SKM-1 (cell line): ENCODE measurements at regions not wholly inside any gene's neighbourhood (a gene's known extent, or its start where the extent isn't known, plus 50 kb on each side); places are given as distances from the start of the nearest gene placed in this dataset.
"Not testable (repeated sequence)": the region's sequence is repeated elsewhere in the genome, so short reads cannot be mapped to it uniquely, and the experiment has no call there.

Experiments
- DNase-seq: peaks from one replicate; lab custom pipeline; 2025; ENCODE audit not compliant: unreplicated experiment; lab: John Stamatoyannopoulos, UW

DNA sequence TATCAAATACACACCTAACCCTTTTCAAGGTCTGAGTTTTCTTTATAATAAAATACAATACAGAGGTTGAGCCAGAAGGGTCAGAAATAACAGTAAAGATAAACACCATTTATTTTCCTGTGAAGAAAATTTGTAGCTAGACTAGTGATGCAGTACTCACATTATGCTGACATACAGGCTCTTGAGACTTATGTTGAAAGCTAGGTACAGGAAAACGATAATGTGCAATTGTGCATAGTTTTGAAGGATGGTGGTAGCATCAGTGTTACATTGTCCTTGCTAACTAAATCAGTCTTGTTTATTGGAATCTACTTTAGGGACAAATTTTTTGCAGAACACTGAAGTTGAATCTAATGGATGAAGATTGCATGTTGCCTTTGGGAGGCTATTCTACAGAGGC is 1877.2 kb downstream of the PCDH7 start:
- no peak for DNase-seq

- no peak for DNase-seq
Measured at GRCh38 chr4:32601848-32602247, 1881.7 kb downstream of the PCDH7 start.

DNA sequence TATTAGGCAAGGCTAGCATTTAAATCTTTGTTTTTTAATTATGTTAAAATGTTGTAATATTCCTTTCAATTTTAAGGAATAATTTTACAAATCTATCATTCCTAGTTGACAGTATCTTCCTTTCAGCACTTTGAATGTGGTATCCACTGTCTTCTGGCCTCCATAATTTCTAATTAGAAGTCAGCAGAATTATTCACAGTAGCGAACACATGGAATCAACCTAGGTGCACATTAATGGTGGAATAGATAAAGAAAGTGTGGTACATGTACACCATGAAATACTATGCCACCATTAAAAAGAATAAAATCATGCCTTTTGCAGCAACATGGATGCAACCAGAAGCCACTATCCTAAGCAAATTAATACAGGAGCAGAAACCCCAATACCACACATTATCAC is 1887.8 kb downstream of the PCDH7 start:
- no peak for DNase-seq

DNA sequence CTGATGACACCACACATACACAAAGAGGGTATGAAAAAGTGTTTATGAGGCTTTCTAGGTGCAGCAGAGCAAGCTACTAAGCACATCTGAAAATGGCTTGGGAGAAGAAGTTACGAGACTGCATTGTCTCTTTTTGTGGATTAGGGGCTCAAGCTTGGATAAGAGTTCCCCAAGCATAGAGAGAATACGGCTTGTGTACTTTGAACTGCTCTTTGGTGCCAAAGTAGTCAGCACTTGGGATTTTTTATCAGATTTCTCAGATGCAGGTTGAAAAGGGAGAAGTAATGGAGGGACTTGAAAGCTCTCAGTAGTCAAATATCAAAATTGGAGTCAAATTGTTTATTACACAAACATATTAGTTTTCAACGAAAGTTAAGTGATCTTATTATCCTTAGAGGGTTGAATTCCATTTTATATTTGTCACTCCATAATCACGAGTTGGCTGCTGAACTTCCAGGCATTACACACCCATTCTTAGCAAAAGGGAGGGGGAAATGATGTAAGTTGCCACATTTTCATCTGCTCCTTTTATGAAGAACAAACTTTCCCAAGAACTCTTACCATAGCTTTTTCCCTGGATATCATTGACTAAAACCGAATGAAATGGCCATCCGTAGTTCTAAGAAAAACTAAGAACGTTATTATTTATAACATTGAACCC is 1904.9 kb downstream of the PCDH7 start:
- no peak for DNase-seq

DNA sequence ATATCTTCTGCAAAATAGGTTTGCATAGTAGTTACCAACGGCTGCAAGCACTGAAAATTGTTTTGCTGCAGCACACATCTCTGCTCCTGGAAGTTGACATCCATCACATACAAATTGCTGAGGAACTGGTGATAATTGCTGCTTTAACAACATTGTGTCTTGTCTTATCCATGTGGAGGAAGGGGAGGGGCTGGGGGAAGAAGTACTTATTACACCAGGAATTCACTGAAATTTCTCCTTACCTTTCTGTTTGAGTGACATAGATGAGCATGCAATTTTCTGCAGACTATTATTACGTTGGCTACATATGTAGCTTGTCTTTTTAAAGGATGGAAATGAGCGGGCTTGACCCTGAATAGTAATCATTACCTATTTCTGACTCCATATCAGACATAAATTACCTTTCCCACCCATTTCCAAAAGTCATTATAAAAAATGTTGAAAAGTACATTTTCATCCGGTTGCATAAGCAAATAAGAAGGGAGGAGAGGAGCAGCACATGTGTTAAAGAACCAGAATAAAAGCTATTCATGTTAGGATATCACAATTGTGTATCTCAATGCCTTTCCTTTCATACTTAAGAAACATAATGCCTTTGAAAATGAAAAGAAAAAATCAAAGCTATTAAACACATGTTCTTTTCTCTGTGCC is 1905.6 kb downstream of the PCDH7 start:
- no peak for DNase-seq

DNA sequence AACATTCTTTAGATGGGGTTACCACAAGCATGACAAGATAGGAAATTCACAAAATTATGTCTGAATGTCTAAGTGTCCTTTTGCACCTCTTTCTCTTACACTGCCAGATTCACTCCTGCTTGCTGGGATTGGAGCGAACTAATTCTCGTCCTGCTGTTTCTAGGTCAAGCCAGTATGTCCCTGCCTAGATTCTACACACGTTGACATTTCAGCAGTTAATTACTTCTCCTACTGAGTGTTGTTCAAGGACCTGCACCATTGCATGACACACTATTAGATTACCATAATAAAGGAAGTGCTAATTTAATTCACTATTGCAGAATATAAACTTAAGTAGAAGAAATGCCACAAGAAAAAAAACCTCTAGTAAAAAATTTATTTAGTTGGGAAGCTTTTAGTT is 1911.7 kb downstream of the PCDH7 start:
- no peak for DNase-seq

DNA sequence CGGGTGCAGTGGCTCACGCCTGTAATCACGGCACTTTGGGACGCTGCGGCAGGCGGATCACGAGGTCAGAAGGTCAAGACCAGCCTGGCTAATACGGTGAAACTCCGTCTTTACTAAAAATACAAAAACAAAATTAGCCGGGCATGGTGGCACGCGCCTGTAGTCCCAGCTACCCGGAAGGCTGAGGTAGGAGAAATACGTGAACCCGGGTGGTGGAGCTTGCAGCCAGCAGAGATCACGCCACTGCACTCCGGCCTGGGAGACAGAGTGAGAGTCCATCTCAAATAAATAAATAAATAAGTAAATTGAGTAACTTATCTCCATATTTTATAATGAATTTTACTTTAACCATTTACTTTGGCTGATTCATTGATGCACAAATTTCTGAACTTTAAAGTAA is 1913.3 kb downstream of the PCDH7 start:
- no peak for DNase-seq

GRCh38 chr4:32645653-32646052 is 1925.5 kb downstream of the PCDH7 start:
- DNase-seq = no peak

- no peak for DNase-seq
Measured at GRCh38 chr4:32658019-32658418, 1937.8 kb downstream of the PCDH7 start.

DNA sequence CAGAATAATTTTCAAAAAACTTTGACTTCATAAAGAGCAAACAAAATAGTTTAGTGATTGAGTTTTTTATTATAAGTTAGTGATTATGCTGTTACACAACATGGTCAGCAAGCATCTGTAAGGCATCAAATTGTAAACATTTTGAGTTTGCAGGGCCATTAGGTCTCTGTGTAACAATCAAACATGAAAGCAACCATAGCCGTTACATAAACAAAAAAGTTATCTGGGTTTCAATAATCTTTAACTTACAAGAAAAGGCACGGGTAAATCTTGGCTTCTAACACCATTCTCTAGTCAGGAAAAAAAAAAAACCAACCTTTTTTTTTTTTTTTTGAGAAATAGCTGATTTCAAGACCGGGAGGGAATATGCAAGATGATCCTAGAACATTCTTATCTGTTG is 1941.1 kb downstream of the PCDH7 start:
- DNase-seq = no peak

- DNase-seq = no peak
Measured at GRCh38 chr4:32662803-32663202, 1942.6 kb downstream of the PCDH7 start.

GRCh38 chr4:32672359-32672758 is 1952.2 kb downstream of the PCDH7 start:
- no peak for DNase-seq

- DNase-seq = no peak
Measured at GRCh38 chr4:32680946-32681345, 1960.8 kb downstream of the PCDH7 start.

DNA sequence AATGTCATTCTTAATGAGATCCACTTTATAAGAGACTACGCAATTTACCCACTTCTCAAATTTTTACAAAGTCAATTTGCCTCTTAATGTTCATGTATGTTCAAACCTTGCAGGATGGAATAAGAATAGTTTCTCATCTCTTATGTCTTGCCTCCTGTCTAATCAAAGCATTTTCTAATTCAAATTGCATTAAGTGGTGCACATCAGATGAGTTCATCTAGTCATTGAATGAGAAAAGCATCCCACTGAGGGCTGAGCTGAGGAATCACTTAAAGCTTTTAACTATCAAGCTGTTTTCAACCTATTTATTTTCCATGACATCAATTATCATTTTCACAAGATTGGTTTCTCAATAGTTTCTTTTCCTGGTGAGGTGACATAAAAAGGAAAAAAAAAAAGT is 1964.0 kb downstream of the PCDH7 start:
- DNase-seq = no peak

DNA sequence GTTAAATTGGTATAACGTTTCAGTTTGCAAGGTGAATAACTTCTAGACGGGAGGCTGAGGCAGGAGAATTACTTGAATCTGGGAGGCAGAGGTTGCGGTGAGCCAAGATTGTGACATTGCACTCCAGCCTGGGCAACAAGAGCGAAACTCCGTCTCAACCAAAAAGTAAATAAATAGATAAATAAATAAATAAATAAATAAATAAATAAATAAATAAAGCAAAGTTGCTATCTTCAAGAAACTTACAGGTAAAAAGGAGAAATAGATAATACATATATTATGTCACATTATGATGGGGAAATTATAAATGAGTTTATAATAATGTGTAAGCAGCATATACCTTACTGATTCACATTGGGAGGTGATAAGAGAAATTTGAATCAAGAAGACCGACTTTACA is 1966.0 kb downstream of the PCDH7 start:
- DNase-seq = no peak

- DNase-seq = no peak
Measured at GRCh38 chr4:32689518-32689917, 1969.3 kb downstream of the PCDH7 start.

- peak; percentile 13 for DNase-seq
Measured at GRCh38 chr4:32697281-32697814, 1977.2 kb downstream of the PCDH7 start.

GRCh38 chr4:32700838-32701237 is 1980.7 kb downstream of the PCDH7 start:
- no peak for DNase-seq

DNA sequence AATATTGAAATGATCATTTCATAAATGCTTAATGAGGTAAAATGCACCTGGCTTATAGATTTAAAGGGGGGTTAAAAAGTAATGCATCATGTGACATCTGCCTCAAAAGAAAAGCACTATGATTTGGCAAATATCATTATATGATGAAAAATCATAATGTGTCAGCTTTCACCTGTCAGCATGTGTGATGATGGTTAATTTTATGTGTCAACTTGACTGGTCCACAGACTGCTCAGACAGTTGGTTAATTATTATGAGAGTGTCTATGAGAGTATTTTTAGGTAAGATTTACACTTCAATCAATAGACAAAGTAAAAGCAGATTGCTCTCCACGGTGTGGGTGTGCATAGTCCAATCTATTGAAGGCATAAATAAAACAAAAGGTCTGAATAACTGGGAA is 1986.7 kb downstream of the PCDH7 start:
- DNase-seq = no peak

GRCh38 chr4:32716090-32716620 is 1996.0 kb downstream of the PCDH7 start:
- DNase-seq = not testable (repeated sequence)

- no peak for DNase-seq
Measured at GRCh38 chr4:32735856-32736590, 2015.9 kb downstream of the PCDH7 start.

- no peak for DNase-seq
Measured at GRCh38 chr4:32744211-32744610, 2024.0 kb downstream of the PCDH7 start.
